SK-N-SH (cell line): ENCODE measurements at regions not wholly inside any gene's neighbourhood (a gene's known extent, or its start where the extent isn't known, plus 50 kb on each side); places are given as distances from the start of the nearest gene placed in this dataset.
A peak's percentile ranks its signal among the peaks of the same experiment; 100 is the strongest.

Experiments used
- CTCF ChIA-PET: fragments of 300-600, 350-600 bp; formaldehyde crosslinking; extraction: SDS; loops from one replicate; lab custom pipeline; 2021; lab: Yijun Ruan, JAX
- POLR2A ChIA-PET: fragments of 350-600 bp; sonication (Branson Sonifier 250); formaldehyde crosslinking; extraction: SDS; loops from one replicate; lab custom pipeline; 2020; ENCODE audit warnings: antibody characterized with exemption, inconsistent platforms; lab: Yijun Ruan, JAX
- DNase-seq: peaks from one replicate; pipeline ENCODE4 v3.0.0; 2012
- H2AFZ ChIP-seq: fragments of 200-600 bp; sonication (generic); 2 replicates; pipeline ENCODE4 v1.8.1; 2016; ENCODE audit warnings: antibody characterized with exemption, mild to moderate bottlenecking, low read depth
- H3F3A ChIP-seq: fragments of 200-600 bp; sonication (generic); replicated peaks from 2 replicates; pipeline ENCODE3; 2016; ENCODE audit warnings: antibody characterized with exemption, mild to moderate bottlenecking; ENCODE audit not compliant: insufficient read depth
- H3K27ac ChIP-seq, 2 experiments: fragments of 200-500 bp in 1 of 2; fragments of 200-600 bp in 1 of 2; sonication (Bioruptor generic) in 1 of 2; sonication (generic), shearing (Covaris generic) in 1 of 2; 2 replicates each; pipeline versions ENCODE4 v1.5.1 to v1.6.1; 2014 to 2016; ENCODE audit warnings: low read depth in 2 of 2, inconsistent platforms in 1 of 2, low read length in 1 of 2, mild to moderate bottlenecking in 1 of 2, mixed read lengths in 1 of 2
- H3K27me3 ChIP-seq: fragments of 200-600 bp; sonication (generic), shearing (Covaris generic); 2 replicates; pipeline ENCODE4 v1.6.1; 2016; ENCODE audit warnings: mixed run types; ENCODE audit not compliant: insufficient read depth
- H3K36me3 ChIP-seq, 2 experiments: fragments of 200-500 bp in 1 of 2; fragments of 200-600 bp in 1 of 2; sonication (Bioruptor generic) in 1 of 2; sonication (generic) in 1 of 2; replicated peaks in 1 of 2; 2 replicates each; pipeline versions ENCODE3 to v1.5.1; 2014 to 2016; ENCODE audit warnings: low read length in 1 of 2, mild to moderate bottlenecking in 1 of 2; ENCODE audit not compliant: insufficient read depth in 2 of 2, control insufficient read depth in 1 of 2
- H3K4me1 ChIP-seq, 2 experiments: fragments of 200-500 bp in 1 of 2; fragments of 200-600 bp in 1 of 2; sonication (Bioruptor generic) in 1 of 2; sonication (generic), shearing (Covaris generic) in 1 of 2; 2 replicates each; pipeline versions ENCODE4 v1.5.1 to v1.6.1; 2014 to 2016; ENCODE audit warnings: low read depth in 1 of 2, low read length in 1 of 2, mixed run types in 1 of 2; ENCODE audit not compliant: insufficient read depth in 2 of 2, control insufficient read depth in 1 of 2
- H3K4me2 ChIP-seq: fragments of 200-600 bp; sonication (generic), shearing (Covaris generic); 2 replicates; pipeline ENCODE4 v1.6.1; 2017; ENCODE audit warnings: mixed run types
- H3K4me3 ChIP-seq, 2 experiments: fragments of 200-500 bp in 1 of 2; fragments of 200-600 bp in 1 of 2; sonication (Bioruptor generic) in 1 of 2; sonication (generic), shearing (Covaris generic) in 1 of 2; 2 replicates each; pipeline versions ENCODE4 v1.5.1 to v1.8.1; 2014 to 2016; ENCODE audit warnings: low read depth in 2 of 2, inconsistent platforms in 1 of 2, low read length in 1 of 2, mild to moderate bottlenecking in 1 of 2, mixed read lengths in 1 of 2, moderate library complexity in 1 of 2
- H3K79me2 ChIP-seq: fragments of 200-600 bp; sonication (generic); 2 replicates; pipeline ENCODE4 v1.8.1; 2017; ENCODE audit warnings: mild to moderate bottlenecking; ENCODE audit not compliant: insufficient read depth
- H3K9ac ChIP-seq: fragments of 200-600 bp; sonication (generic); 2 replicates; pipeline ENCODE4 v1.6.1; 2017; ENCODE audit warnings: mixed run types
- H3K9me2 ChIP-seq: fragments of 200-600 bp; sonication (generic); 2 replicates; pipeline ENCODE4 v1.6.1; 2017; ENCODE audit warnings: mixed run types
- H3K9me3 ChIP-seq: fragments of 200-600 bp; sonication (generic); 2 replicates; pipeline ENCODE4 v1.6.1; 2017; ENCODE audit warnings: mixed run types, mild to moderate bottlenecking, moderate library complexity
- H4K20me1 ChIP-seq: fragments of 200-600 bp; sonication (generic); 2 replicates; pipeline ENCODE4 v1.6.1; 2017; ENCODE audit warnings: mild to moderate bottlenecking, mixed run types; ENCODE audit not compliant: insufficient read depth
- CTCF ChIP-seq: fragments of 200-600 bp; sonication (generic); IDR thresholded peaks from 2 replicates; pipeline ENCODE4 v1.6.1; 2017; ENCODE audit warnings: antibody characterized with exemption, mild to moderate bottlenecking, moderate library complexity
- EP300 ChIP-seq, 2 experiments: IDR thresholded peaks; 2 replicates each; pipeline versions ENCODE4 v1.4.0 to v1.6.1; 2012; ENCODE audit warnings: borderline replicate concordance in 1 of 2, low read depth in 1 of 2, low read length in 1 of 2
- EZH2phosphoT487 ChIP-seq: fragments of 200-600 bp; sonication (generic); IDR thresholded peaks from 2 replicates; pipeline ENCODE4 v1.6.1; 2017; ENCODE audit warnings: low read depth, mixed run types, mild to moderate bottlenecking, antibody characterized with exemption, moderate library complexity, borderline replicate concordance
- FOSL2 ChIP-seq: IDR thresholded peaks from 2 replicates; pipeline ENCODE4 v1.4.0; 2012; ENCODE audit warnings: low read depth, mild to moderate bottlenecking, moderate library complexity, borderline replicate concordance
- FOXJ3 ChIP-seq: sonication (generic); formaldehyde crosslinking; IDR thresholded peaks from 2 replicates; pipeline ENCODE4 v1.5.1; 2020; ENCODE audit warnings: mild to moderate bottlenecking, missing genetic modification reagents
- FOXM1 ChIP-seq: IDR thresholded peaks from 2 replicates; pipeline ENCODE4 v1.4.0; 2012; ENCODE audit warnings: low read depth, mild to moderate bottlenecking
- GATA2 ChIP-seq: sonication (generic); formaldehyde crosslinking; IDR thresholded peaks from 2 replicates; pipeline ENCODE4 v1.5.0; 2020; ENCODE audit warnings: mild to moderate bottlenecking, missing genetic modification reagents
- JUND ChIP-seq: IDR thresholded peaks from 2 replicates; pipeline ENCODE4 v1.4.0; 2012
- NFIC ChIP-seq: IDR thresholded peaks from 2 replicates; pipeline ENCODE4 v1.4.0; 2012; ENCODE audit warnings: borderline replicate concordance
- NRF1 ChIP-seq: IDR thresholded peaks from 2 replicates; pipeline ENCODE4 v1.6.1; 2012; ENCODE audit warnings: low read depth, mild to moderate bottlenecking, low read length
- POLR2AphosphoS5 ChIP-seq: IDR thresholded peaks from 2 replicates; pipeline ENCODE4 v1.6.1; 2012; ENCODE audit warnings: low read depth, low read length
- RAD21 ChIP-seq: IDR thresholded peaks from 2 replicates; pipeline ENCODE4 v1.6.1; 2012; ENCODE audit warnings: mild to moderate bottlenecking, low read length
- RCOR1 ChIP-seq: fragments of 150-350 bp; IDR thresholded peaks from 2 replicates; pipeline ENCODE4 v1.6.1; 2017; ENCODE audit warnings: antibody characterized with exemption, low read length
- RFX5 ChIP-seq: IDR thresholded peaks from 2 replicates; pipeline ENCODE4 v1.6.1; 2012; ENCODE audit warnings: mild to moderate bottlenecking, improper control_type of control experiment, low read length
- SIN3A ChIP-seq: IDR thresholded peaks from 2 replicates; pipeline ENCODE4 v1.6.1; 2012; ENCODE audit warnings: low read depth, mild to moderate bottlenecking, low read length, moderate library complexity, borderline replicate concordance
- SMC3 ChIP-seq: IDR thresholded peaks from 2 replicates; pipeline ENCODE4 v1.6.1; 2012; ENCODE audit warnings: low read depth, low read length, improper control_type of control experiment
- TAF1 ChIP-seq: IDR thresholded peaks from 2 replicates; pipeline ENCODE4 v1.6.1; 2012; ENCODE audit warnings: low read depth, mild to moderate bottlenecking, low read length, moderate library complexity, borderline replicate concordance
- TCF12 ChIP-seq: IDR thresholded peaks from 2 replicates; pipeline ENCODE4 v1.4.0; 2012
- YY1 ChIP-seq: IDR thresholded peaks from 2 replicates; pipeline ENCODE4 v1.4.0; 2012; ENCODE audit warnings: low read depth, mild to moderate bottlenecking
- WGBS: methylation state at CpG from one replicate; pipeline ENCODE4 v1.1.6; 2017; ENCODE audit warnings: low lambda C conversion rate; 5-methylcytosine and 5-hydroxymethylcytosine counted together
- TF ChIP-seq, protein P1 (sequence below): IDR thresholded peaks from 2 replicates; pipeline ENCODE4 v1.4.0; 2012; ENCODE audit warnings: low read depth
- TF ChIP-seq, protein P2 (sequence below): fragments of 150-350 bp; IDR thresholded peaks from 2 replicates; pipeline ENCODE4 v1.6.1; 2017; ENCODE audit warnings: antibody characterized with exemption, low read length, low read depth, borderline replicate concordance
- TF ChIP-seq, protein P3 (sequence below): IDR thresholded peaks from 2 replicates; pipeline ENCODE4 v1.4.0; 2012; ENCODE audit warnings: low read depth, borderline replicate concordance

DNA sequence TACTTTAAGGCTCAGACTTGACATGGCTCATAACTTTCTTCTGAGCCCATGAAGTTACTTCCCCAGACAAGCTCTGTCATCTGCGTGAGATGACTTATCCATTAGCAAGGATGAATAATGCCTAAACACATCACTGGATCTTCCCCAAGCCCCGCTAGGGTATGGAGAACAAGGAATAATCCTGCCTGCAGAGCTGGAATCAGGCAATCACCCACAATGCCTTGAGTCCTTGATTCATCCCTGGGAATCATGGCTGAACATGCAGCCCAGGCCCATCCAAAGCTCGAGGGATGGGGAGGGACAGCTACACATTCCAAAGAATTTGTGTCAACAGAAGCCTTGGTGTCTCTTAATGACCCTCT is 131.7 kb downstream of the PSMG1 start:
- no peaks in the 10 kb centered on the region for H3K79me2 ChIP-seq
- DNase-seq, result no peak
- H3F3A ChIP-seq, result peaks cover 12% of the 10 kb centered on the region
- no peaks in the 10 kb centered on the region for H4K20me1 ChIP-seq
- peak overlapping the region; percentile 56; the same call in 1 of the 2 replicates for H2AFZ ChIP-seq
- no peaks in the 10 kb centered on the region for H3K9me3 ChIP-seq
- H3K27ac ChIP-seq, result peak overlapping the region in 1 of 2 experiments; percentile 27; a peak in 2 of 4 replicates
- 44% methylated on average over 3 of the region's 3 CpGs for WGBS
- no peak overlapping the region for H3K4me2 ChIP-seq
- peaks cover 0 to 2% of the 10 kb centered on the region in 2 experiments; a peak in 1 of 4 replicates for H3K4me1 ChIP-seq
- H3K36me3 ChIP-seq, result no peaks in the 10 kb centered on the region
- ChIA-PET CTCF (no interaction called here), POLR2A (no interaction called here)
- peaks cover 5% of the 10 kb centered on the region; the same call in 1 of the 2 replicates for H3K27me3 ChIP-seq
- no peak overlapping the region for H3K9ac ChIP-seq
- no peak overlapping the region for H3K4me3 ChIP-seq
- H3K9me2 ChIP-seq, result no peaks in the 10 kb centered on the region
- TF ChIP-seq SMC3 (no peak), EZH2phosphoT487 (no peak), TCF12 (no peak; the same call in 1 of the 2 replicates), EP300 (IDR thresholded peaks at IDR 0.05; ENCODE audit: borderline replicate concordance in 1 of 2, low read depth in 1 of 2, low read length in 1 of 2) (no peak), RFX5 (no peak), FOSL2 (peak; percentile 6; the same call in 1 of the 2 replicates)
- TF ChIP-seq, protein P1, sequence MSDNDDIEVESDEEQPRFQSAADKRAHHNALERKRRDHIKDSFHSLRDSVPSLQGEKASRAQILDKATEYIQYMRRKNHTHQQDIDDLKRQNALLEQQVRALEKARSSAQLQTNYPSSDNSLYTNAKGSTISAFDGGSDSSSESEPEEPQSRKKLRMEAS, result peak; percentile 51; the same call in 1 of the 2 replicates
- TF ChIP-seq, protein P2, sequence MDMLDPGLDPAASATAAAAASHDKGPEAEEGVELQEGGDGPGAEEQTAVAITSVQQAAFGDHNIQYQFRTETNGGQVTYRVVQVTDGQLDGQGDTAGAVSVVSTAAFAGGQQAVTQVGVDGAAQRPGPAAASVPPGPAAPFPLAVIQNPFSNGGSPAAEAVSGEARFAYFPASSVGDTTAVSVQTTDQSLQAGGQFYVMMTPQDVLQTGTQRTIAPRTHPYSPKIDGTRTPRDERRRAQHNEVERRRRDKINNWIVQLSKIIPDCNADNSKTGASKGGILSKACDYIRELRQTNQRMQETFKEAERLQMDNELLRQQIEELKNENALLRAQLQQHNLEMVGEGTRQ, result no peak
- TF ChIP-seq, all 33 proteins: peak for 2

DNA sequence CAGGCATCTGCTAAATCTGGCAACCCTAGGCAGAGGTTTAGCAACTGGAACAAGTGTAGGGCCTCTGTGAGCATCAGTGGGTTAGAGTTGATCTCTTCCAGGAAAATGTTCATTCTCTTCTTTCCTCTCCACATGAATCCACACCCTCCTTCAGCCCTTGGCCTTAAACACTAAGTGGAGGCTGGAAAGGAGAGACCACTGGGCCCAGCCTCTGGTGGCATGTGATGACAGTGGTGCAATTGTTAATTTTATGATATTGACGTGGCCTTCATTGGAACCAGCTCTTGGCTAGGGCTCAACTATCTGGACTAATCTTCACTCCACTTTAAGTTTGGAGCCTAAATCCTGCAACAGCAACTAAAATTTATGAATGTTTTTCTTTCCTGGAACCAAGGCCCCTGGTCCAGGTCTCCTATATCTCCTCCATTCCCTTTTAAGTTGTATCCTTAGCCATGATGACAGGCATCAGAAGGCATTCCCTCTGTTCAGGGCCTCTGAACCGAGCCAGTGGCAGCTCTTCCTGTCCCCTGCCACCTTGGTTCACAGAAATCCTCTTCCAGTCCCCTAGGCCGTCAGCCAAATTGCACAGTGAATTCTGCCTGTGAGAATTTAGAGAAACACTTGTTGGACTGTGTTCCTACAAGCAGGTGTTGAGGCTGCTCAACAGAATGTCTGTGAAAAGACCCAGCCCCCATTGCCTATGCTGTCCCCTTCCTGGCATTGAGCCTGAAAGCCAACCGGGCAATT is 132.2 kb downstream of the PSMG1 start:
- Histone ChIP-seq H3K9me3 (no peaks in the 10 kb centered on the region), H3K4me2 (no peak overlapping the region), H3K9me2 (no peaks in the 10 kb centered on the region), H3K9ac (no peak overlapping the region), H3K27me3 (peaks cover 1% of the 10 kb centered on the region; the same call in 1 of the 2 replicates), H3K4me1 (peaks cover 0 to 2% of the 10 kb centered on the region in 2 experiments; a peak in 1 of 4 replicates), H2AFZ (peak overlapping the region; percentile 56; the same call in 1 of the 2 replicates), H3K27ac (peak overlapping the region in 1 of 2 experiments; percentile 27; a peak in 2 of 4 replicates), H4K20me1 (no peaks in the 10 kb centered on the region), H3K4me3 (no peak overlapping the region), H3K79me2 (no peaks in the 10 kb centered on the region), H3F3A (peaks cover 12% of the 10 kb centered on the region), H3K36me3 (no peaks in the 10 kb centered on the region)
- TF ChIP-seq TAF1 (no peak), FOSL2 (no peak), RCOR1 (no peak), RAD21 (no peak), CTCF (no peak), NRF1 (no peak), JUND (no peak), NFIC (no peak), GATA2 (CRISPR knock-in tag) (no peak), FOXM1 (no peak), POLR2AphosphoS5 (no peak), YY1 (no peak), EZH2phosphoT487 (no peak), SIN3A (no peak), FOXJ3 (CRISPR knock-in tag) (no peak)
- TF ChIP-seq, protein P2, result no peak
- TF ChIP-seq, protein P3, sequence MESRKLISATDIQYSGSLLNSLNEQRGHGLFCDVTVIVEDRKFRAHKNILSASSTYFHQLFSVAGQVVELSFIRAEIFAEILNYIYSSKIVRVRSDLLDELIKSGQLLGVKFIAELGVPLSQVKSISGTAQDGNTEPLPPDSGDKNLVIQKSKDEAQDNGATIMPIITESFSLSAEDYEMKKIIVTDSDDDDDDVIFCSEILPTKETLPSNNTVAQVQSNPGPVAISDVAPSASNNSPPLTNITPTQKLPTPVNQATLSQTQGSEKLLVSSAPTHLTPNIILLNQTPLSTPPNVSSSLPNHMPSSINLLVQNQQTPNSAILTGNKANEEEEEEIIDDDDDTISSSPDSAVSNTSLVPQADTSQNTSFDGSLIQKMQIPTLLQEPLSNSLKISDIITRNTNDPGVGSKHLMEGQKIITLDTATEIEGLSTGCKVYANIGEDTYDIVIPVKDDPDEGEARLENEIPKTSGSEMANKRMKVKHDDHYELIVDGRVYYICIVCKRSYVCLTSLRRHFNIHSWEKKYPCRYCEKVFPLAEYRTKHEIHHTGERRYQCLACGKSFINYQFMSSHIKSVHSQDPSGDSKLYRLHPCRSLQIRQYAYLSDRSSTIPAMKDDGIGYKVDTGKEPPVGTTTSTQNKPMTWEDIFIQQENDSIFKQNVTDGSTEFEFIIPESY, result no peak
- ChIA-PET CTCF (no interaction called here), POLR2A (no interaction called here)
- DNase-seq, result no peak
- WGBS, result 72% methylated on average over 4 of the region's 4 CpGs
